ENCODE measurements at regions not wholly inside any gene's neighbourhood (a gene's known extent, or its start where the extent isn't known, plus 50 kb on each side); places are given as distances from the start of the nearest gene placed in this dataset.
"Not testable (repeated sequence)": the region's sequence is repeated elsewhere in the genome, so short reads cannot be mapped to it uniquely, and the experiment has no call there.

GRCh38 chr14:43568022-43568421 is 939.1 kb downstream of the FSCB start:
- DNase-seq (no peak), FAIRE-seq (no peak)
- H3K9me3 ChIP-seq (ENCODE audit: control insufficient read depth in 2 of 3, insufficient read depth in 1 of 3, low read length in 3 of 3), result no peaks in the 10 kb centered on the region
- no peak overlapping the region for H3K9ac ChIP-seq (ENCODE audit: low read length in 3 of 3)
- no peaks in the 10 kb centered on the region for H3K4me1 ChIP-seq (ENCODE audit: control insufficient read depth in 2 of 3, insufficient read depth in 2 of 3, low read depth in 1 of 3, low read length in 3 of 3)
- no peak overlapping the region for H3K27ac ChIP-seq (ENCODE audit: low read depth in 2 of 2, low read length in 2 of 2)
- intact Hi-C loops (cut with DNase I), result no loop called here
- H3K36me3 ChIP-seq (ENCODE audit: control insufficient read depth in 2 of 3, insufficient read depth in 3 of 3, low read length in 3 of 3), result no peaks in the 10 kb centered on the region
- no peak for TF ChIP-seq CTCF (IDR thresholded peaks at IDR 0.05; ENCODE audit: borderline replicate concordance, extremely low read depth, insufficient read depth)
- no peak overlapping the region for H3K4me3 ChIP-seq (ENCODE audit: low read length in 3 of 3)
- H3K27me3 ChIP-seq (ENCODE audit: control insufficient read depth, insufficient read depth, low read length), result no peaks in the 10 kb centered on the region

- Histone ChIP-seq H3K27ac (ENCODE audit: low read depth in 2 of 2, low read length in 2 of 2) (no peak overlapping the region), H3K4me3 (ENCODE audit: low read length in 3 of 3) (no peak overlapping the region), H3K36me3 (ENCODE audit: control insufficient read depth in 2 of 3, insufficient read depth in 3 of 3, low read length in 3 of 3) (no peaks in the 10 kb centered on the region), H3K9me3 (ENCODE audit: control insufficient read depth in 2 of 3, insufficient read depth in 1 of 3, low read length in 3 of 3) (no peaks in the 10 kb centered on the region), H3K9ac (ENCODE audit: low read length in 3 of 3) (no peak overlapping the region), H3K27me3 (ENCODE audit: control insufficient read depth, insufficient read depth, low read length) (no peaks in the 10 kb centered on the region), H3K4me1 (ENCODE audit: control insufficient read depth in 2 of 3, insufficient read depth in 2 of 3, low read depth in 1 of 3, low read length in 3 of 3) (no peaks in the 10 kb centered on the region)
- no peak for TF ChIP-seq CTCF (IDR thresholded peaks at IDR 0.05; ENCODE audit: borderline replicate concordance, extremely low read depth, insufficient read depth)
- FAIRE-seq (no peak), DNase-seq (no peak)
- intact Hi-C loops (cut with DNase I), result no loop called here
Observed at GRCh38 chr14:43548368-43548767, 958.7 kb downstream of the FSCB start.

GRCh38 chr14:43547596-43547995 is 959.5 kb downstream of the FSCB start:
- intact Hi-C loops (cut with DNase I); H3K36me3 ChIP-seq (ENCODE audit: control insufficient read depth in 2 of 3, insufficient read depth in 3 of 3, low read length in 3 of 3); FAIRE-seq; H3K4me1 ChIP-seq (ENCODE audit: control insufficient read depth in 2 of 3, insufficient read depth in 2 of 3, low read depth in 1 of 3, low read length in 3 of 3); H3K9ac ChIP-seq (ENCODE audit: low read length in 3 of 3); H3K9me3 ChIP-seq (ENCODE audit: control insufficient read depth in 2 of 3, insufficient read depth in 1 of 3, low read length in 3 of 3); H3K27me3 ChIP-seq (ENCODE audit: control insufficient read depth, insufficient read depth, low read length); DNase-seq; H3K4me3 ChIP-seq (ENCODE audit: low read length in 3 of 3); H3K27ac ChIP-seq (ENCODE audit: low read depth in 2 of 2, low read length in 2 of 2): not testable (repeated sequence)

- no peak for TF ChIP-seq CTCF (IDR thresholded peaks at IDR 0.05; ENCODE audit: borderline replicate concordance, extremely low read depth, insufficient read depth)
- no peak overlapping the region for H3K27ac ChIP-seq (ENCODE audit: low read depth in 2 of 2, low read length in 2 of 2)
- H3K9ac ChIP-seq (ENCODE audit: low read length in 3 of 3), result no peak overlapping the region
Observed at GRCh38 chr14:43541356-43541755, 965.7 kb downstream of the FSCB start.

More at GRCh38 chr14:43541356-43541755, 965.7 kb downstream of the FSCB start:
- no peaks in the 10 kb centered on the region for H3K27me3 ChIP-seq (ENCODE audit: control insufficient read depth, insufficient read depth, low read length)
- intact Hi-C loops (cut with DNase I), result no loop called here
- no peaks in the 10 kb centered on the region for H3K36me3 ChIP-seq (ENCODE audit: control insufficient read depth in 2 of 3, insufficient read depth in 3 of 3, low read length in 3 of 3)
- DNase-seq (no peak), FAIRE-seq (no peak)
- H3K4me3 ChIP-seq (ENCODE audit: low read length in 3 of 3), result no peak overlapping the region
- no peaks in the 10 kb centered on the region for H3K9me3 ChIP-seq (ENCODE audit: control insufficient read depth in 2 of 3, insufficient read depth in 1 of 3, low read length in 3 of 3)
- H3K4me1 ChIP-seq (ENCODE audit: control insufficient read depth in 2 of 3, insufficient read depth in 2 of 3, low read depth in 1 of 3, low read length in 3 of 3), result no peaks in the 10 kb centered on the region

Data from kidney (tissue), 13 donors.